Retinal pigment epithelial cell (primary cell): ENCODE measurements at regions not wholly inside any gene's neighbourhood (a gene's known extent, or its start where the extent isn't known, plus 50 kb on each side); places are given as distances from the start of the nearest gene placed in this dataset.

Source experiments
- DNase-seq: peaks from one replicate; pipeline ENCODE4 v3.0.0-alpha.2; 2010; ENCODE audit warnings: low read depth
- H3K4me3 ChIP-seq: 2 replicates; pipeline ENCODE4 v1.5.1; 2011; ENCODE audit warnings: mild to moderate bottlenecking, low read length, control low read depth, moderate library complexity
- TF ChIP-seq, protein P1 (sequence below): conservative IDR thresholded peaks from 2 replicates; pipeline ENCODE4 v1.5.1; 2011; ENCODE audit warnings: low read depth, low read length, control low read depth, inconsistent platforms

DNA sequence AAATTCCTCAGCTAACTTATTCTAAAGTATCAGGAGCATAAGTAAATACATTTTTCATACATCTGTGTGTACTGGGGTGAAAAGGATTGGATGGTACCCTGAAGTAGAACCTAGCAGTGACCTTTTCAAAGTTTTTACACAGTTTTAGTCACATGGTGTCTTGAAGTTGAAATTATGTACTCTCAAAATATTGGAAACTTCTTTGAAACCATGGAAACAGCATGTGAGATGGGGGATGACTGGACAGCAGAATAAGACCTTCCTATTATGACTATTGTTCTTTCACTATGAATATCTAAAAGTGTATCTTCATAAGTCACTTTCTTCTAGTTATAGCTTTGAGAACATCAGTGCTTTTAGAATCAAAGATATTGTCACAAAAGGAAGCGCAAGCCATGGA is 301.5 kb upstream of the ELAVL2 start:
- no peak for DNase-seq
- no peak overlapping the region for H3K4me3 ChIP-seq
- TF ChIP-seq, protein P1, sequence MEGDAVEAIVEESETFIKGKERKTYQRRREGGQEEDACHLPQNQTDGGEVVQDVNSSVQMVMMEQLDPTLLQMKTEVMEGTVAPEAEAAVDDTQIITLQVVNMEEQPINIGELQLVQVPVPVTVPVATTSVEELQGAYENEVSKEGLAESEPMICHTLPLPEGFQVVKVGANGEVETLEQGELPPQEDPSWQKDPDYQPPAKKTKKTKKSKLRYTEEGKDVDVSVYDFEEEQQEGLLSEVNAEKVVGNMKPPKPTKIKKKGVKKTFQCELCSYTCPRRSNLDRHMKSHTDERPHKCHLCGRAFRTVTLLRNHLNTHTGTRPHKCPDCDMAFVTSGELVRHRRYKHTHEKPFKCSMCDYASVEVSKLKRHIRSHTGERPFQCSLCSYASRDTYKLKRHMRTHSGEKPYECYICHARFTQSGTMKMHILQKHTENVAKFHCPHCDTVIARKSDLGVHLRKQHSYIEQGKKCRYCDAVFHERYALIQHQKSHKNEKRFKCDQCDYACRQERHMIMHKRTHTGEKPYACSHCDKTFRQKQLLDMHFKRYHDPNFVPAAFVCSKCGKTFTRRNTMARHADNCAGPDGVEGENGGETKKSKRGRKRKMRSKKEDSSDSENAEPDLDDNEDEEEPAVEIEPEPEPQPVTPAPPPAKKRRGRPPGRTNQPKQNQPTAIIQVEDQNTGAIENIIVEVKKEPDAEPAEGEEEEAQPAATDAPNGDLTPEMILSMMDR, result no peak

DNA sequence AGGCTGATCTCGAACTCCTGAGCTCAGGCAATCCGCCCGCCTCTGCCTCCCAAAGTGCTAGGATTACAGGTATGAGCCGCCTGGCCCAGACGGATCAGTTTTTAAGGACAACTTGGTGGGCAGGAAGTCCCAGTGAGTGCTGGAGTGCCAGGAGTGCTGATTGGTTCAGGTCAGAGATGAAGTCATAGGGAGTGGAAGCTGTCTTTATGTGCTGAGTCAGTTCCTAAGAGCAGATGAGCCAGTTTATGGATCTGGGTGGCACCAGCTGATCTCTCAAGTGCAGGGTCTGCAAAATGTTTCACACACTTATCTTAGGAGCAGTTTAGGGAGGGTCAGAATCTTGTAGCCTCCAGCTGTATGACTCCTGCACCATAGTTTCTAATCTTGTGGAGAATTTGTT is 292.1 kb upstream of the ELAVL2 start:
- no peak overlapping the region for H3K4me3 ChIP-seq
- DNase-seq, result no peak
- TF ChIP-seq, protein P1, result no peak

DNA sequence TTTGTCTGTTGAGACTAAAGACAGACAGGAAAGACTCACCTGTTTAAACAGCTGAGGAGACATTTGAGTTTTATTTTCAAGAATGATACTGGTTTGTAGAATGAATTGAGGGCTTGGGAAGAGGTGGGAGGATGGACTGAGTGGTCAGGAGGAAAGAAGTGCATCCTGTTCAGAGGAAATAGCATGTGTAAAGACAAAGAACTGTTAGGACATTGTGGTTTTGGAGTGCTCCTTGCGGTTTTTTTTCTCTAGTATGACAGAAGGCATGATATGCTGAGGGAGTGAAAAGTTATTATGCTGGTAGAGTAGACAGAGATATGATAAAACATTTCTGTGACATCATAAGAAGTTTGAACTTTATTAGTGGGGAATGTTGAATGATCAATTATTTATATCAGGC is 270.7 kb upstream of the ELAVL2 start:
- DNase-seq, result no peak
- no peak overlapping the region for H3K4me3 ChIP-seq
- TF ChIP-seq, protein P1, result no peak

DNA sequence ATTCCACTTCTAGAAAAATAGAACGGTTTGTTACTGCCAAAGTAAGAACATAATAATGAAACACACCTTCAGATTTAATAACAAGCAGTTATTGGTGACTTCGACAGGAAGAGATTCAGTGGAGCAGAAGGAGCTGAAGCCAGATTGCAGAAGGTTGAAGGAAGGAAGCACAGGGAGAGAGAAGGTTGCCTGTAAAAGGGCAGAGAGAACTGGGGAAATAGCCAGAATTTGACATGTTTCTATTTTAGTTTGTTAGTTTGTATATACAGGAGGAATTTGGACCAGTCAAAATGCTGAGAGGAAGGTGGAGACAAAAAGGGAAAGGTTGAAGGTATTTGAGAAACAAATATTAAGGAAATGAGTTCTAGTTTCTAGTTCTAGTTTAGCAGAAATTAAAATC is 269.2 kb upstream of the ELAVL2 start:
- TF ChIP-seq, protein P1, result no peak
- DNase-seq, result no peak

DNA sequence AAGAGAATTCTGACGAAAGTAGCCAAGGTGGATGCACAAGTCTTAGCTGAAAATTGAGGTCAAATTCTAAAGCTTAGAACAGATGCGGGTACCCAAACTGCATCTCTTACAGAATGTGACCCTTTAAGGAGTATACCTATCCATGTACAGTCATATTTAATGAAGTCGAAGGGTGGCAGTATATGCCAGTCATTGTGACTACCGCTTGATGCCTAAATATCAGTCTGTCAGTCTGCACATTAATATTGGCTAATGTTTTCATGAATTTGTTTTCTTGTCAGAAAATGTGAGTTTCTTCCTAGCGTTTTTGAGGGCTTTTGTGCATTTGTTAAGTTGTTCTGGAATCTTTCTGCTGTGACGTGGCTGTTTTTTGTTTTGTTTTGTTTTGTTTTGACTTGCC is 264.5 kb upstream of the ELAVL2 start:
- TF ChIP-seq, protein P1, result no peak
- no peak overlapping the region for H3K4me3 ChIP-seq
- no peak for DNase-seq

More for the DNA sequence above, 269.2 kb upstream of the ELAVL2 start:
- no peak overlapping the region for H3K4me3 ChIP-seq

DNA sequence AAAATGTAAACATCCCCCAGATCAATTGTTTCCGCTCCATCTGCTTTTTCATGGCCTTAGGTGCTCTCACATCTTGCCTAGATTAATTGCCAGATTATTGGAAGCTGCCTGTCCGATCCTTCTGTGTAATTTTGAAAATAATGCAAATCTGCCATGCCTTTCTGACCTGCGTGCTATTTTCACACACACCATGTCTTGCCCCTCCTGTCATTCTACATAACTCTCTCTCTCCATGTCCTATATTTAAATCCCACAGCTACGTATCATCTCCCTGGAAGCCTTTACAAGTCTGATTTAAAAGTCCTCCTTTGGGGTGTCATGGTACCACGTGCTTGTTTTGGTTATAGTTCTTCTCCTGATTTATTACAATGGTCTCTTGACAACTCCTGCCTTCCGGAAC is 247.6 kb upstream of the ELAVL2 start:
- TF ChIP-seq, protein P1, result no peak
- no peak overlapping the region for H3K4me3 ChIP-seq
- no peak for DNase-seq

DNA sequence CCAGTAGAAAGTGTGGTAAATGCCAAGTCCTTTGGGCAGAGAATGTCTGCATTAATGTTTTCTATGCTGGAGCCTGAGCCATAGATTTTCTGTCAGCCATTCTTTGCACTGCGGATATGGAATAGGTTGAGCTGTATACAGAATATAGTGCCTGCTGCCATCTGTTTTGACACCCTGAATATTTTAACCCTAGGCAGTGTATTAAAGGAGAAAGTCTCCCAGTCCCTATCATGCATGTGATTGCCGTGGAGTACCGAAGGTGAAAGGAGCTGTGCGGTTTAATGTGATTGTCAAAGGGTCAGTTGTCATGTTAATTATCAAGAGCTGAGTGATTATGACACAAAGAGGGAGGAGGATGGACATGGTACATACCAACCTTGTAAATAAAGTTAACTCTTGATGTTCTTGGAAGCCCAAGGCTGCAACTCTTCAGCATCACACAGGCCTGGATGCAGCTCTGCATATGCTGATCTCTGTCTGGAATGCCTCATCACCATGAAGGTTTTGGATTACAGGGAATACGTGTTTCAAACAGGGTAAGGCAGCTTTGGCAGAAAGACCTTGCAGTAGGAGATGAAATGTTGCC is 247.1 kb upstream of the ELAVL2 start:
- TF ChIP-seq, protein P1, result no peak
- DNase-seq, result no peak

More for the DNA sequence above, 247.1 kb upstream of the ELAVL2 start:
- no peak overlapping the region for H3K4me3 ChIP-seq
